ENCODE measurements at regions not wholly inside any gene's neighbourhood (a gene's known extent, or its start where the extent isn't known, plus 50 kb on each side); places are given as distances from the start of the nearest gene placed in this dataset.
"Not testable (repeated sequence)": the region's sequence is repeated elsewhere in the genome, so short reads cannot be mapped to it uniquely, and the experiment has no call there.

- not testable (repeated sequence) for H3K9me3 ChIP-seq (ENCODE audit: control insufficient read depth, low read depth, low read length); H3K4me1 ChIP-seq (ENCODE audit: insufficient read depth, low read length); H2BK15ac ChIP-seq (ENCODE audit: low read depth, low read length); H3K36me3 Mint-ChIP-seq (ENCODE audit: insufficient read depth in 1 of 3, low read depth in 3 of 3); H3K23me2 ChIP-seq (ENCODE audit: insufficient read length, low read depth, low read length, poor library complexity, severe bottlenecking); H3K4me3 Mint-ChIP-seq; H3K27ac ChIP-seq (ENCODE audit: insufficient read length, low read depth, low read length); H2BK12ac ChIP-seq (ENCODE audit: insufficient read length, low read depth, low read length); H2AFZ ChIP-seq (ENCODE audit: low read length); H3K27me3 ChIP-seq (ENCODE audit: insufficient read depth, low read length); H3K4me2 ChIP-seq (ENCODE audit: insufficient read depth, insufficient read length, low read length); H3K18ac ChIP-seq (ENCODE audit: insufficient read length, low read depth, low read length); H3K9me3 Mint-ChIP-seq; H2BK20ac ChIP-seq (ENCODE audit: low read depth, low read length, poor library complexity, severe bottlenecking); H3K79me2 ChIP-seq (ENCODE audit: insufficient read depth, low read length); H2BK5ac ChIP-seq (ENCODE audit: insufficient read length, low read length); H3K23ac ChIP-seq (ENCODE audit: insufficient read length, low read depth, low read length); H2AK5ac ChIP-seq (ENCODE audit: insufficient read length, low read length); H2BK120ac ChIP-seq (ENCODE audit: low read depth, low read length, poor library complexity, severe bottlenecking); H4K20me1 ChIP-seq (ENCODE audit: control insufficient read depth, insufficient read depth, insufficient read length); H3T11ph ChIP-seq (ENCODE audit: low read length); H3K27ac Mint-ChIP-seq; H3K4ac ChIP-seq (ENCODE audit: low read depth, low read length); H3K56ac ChIP-seq (ENCODE audit: insufficient read length, low read depth, low read length); H3K4me1 Mint-ChIP-seq; H4K91ac ChIP-seq (ENCODE audit: insufficient read length, low read depth, low read length); H4K8ac ChIP-seq (replicated peaks; ENCODE audit: insufficient read length, low read depth, low read length); H3K79me1 ChIP-seq (ENCODE audit: insufficient read depth, low read depth, low read length, poor library complexity, severe bottlenecking); H3K9ac ChIP-seq (ENCODE audit: extremely low read depth, insufficient read length, low read length); H3K14ac ChIP-seq (ENCODE audit: insufficient read depth, low read length); H4K5ac ChIP-seq (ENCODE audit: insufficient read length, low read depth, low read length); H3K27me3 Mint-ChIP-seq (ENCODE audit: low read depth); DNase-seq
Measured at GRCh38 chr16:90220315-90220714, 143.2 kb upstream of the PRDM7 start.

GRCh38 chr16:90175610-90176009 is 98.5 kb upstream of the PRDM7 start:
- not testable (repeated sequence) for H3K79me2 ChIP-seq (ENCODE audit: insufficient read depth, low read length); H2BK5ac ChIP-seq (ENCODE audit: insufficient read length, low read length); H3K9ac ChIP-seq (ENCODE audit: extremely low read depth, insufficient read length, low read length)

GRCh38 chr16:90171626-90172025 is 94.5 kb upstream of the PRDM7 start:
- H3K27me3 ChIP-seq (ENCODE audit: insufficient read depth, low read length); H2AK5ac ChIP-seq (ENCODE audit: insufficient read length, low read length); H4K8ac ChIP-seq (replicated peaks; ENCODE audit: insufficient read length, low read depth, low read length); H3K14ac ChIP-seq (ENCODE audit: insufficient read depth, low read length); H3K23me2 ChIP-seq (ENCODE audit: insufficient read length, low read depth, low read length, poor library complexity, severe bottlenecking); H3K56ac ChIP-seq (ENCODE audit: insufficient read length, low read depth, low read length); H3K27me3 Mint-ChIP-seq (ENCODE audit: low read depth); H2AFZ ChIP-seq (ENCODE audit: low read length); H3K79me1 ChIP-seq (ENCODE audit: insufficient read depth, low read depth, low read length, poor library complexity, severe bottlenecking); H3K36me3 Mint-ChIP-seq (ENCODE audit: insufficient read depth in 1 of 3, low read depth in 3 of 3); H3K27ac Mint-ChIP-seq; H3K79me2 ChIP-seq (ENCODE audit: insufficient read depth, low read length); H4K91ac ChIP-seq (ENCODE audit: insufficient read length, low read depth, low read length); H3K4ac ChIP-seq (ENCODE audit: low read depth, low read length); H3K4me1 ChIP-seq (ENCODE audit: insufficient read depth, low read length); H3K18ac ChIP-seq (ENCODE audit: insufficient read length, low read depth, low read length); H2BK12ac ChIP-seq (ENCODE audit: insufficient read length, low read depth, low read length); H3K9ac ChIP-seq (ENCODE audit: extremely low read depth, insufficient read length, low read length); H3K4me3 Mint-ChIP-seq; H3T11ph ChIP-seq (ENCODE audit: low read length); H2BK5ac ChIP-seq (ENCODE audit: insufficient read length, low read length); H2BK20ac ChIP-seq (ENCODE audit: low read depth, low read length, poor library complexity, severe bottlenecking); H3K27ac ChIP-seq (ENCODE audit: insufficient read length, low read depth, low read length); H3K4me1 Mint-ChIP-seq; H3K9me3 ChIP-seq (ENCODE audit: control insufficient read depth, low read depth, low read length); H4K20me1 ChIP-seq (ENCODE audit: control insufficient read depth, insufficient read depth, insufficient read length); H2BK120ac ChIP-seq (ENCODE audit: low read depth, low read length, poor library complexity, severe bottlenecking); H2BK15ac ChIP-seq (ENCODE audit: low read depth, low read length); H3K23ac ChIP-seq (ENCODE audit: insufficient read length, low read depth, low read length); H3K4me2 ChIP-seq (ENCODE audit: insufficient read depth, insufficient read length, low read length); H3K9me3 Mint-ChIP-seq; H4K5ac ChIP-seq (ENCODE audit: insufficient read length, low read depth, low read length); DNase-seq: not testable (repeated sequence)
- no CpG with 5 or more reads among the region's 21 CpGs for WGBS (ENCODE audit: extremely low coverage, insufficient read length, low lambda C conversion rate)

More at GRCh38 chr16:90175610-90176009, 98.5 kb upstream of the PRDM7 start:
- not testable (repeated sequence) for H3K4me3 Mint-ChIP-seq; H3K4me2 ChIP-seq (ENCODE audit: insufficient read depth, insufficient read length, low read length); H3K4ac ChIP-seq (ENCODE audit: low read depth, low read length); H3K27ac ChIP-seq (ENCODE audit: insufficient read length, low read depth, low read length); H3K14ac ChIP-seq (ENCODE audit: insufficient read depth, low read length); H2BK120ac ChIP-seq (ENCODE audit: low read depth, low read length, poor library complexity, severe bottlenecking); H4K8ac ChIP-seq (replicated peaks; ENCODE audit: insufficient read length, low read depth, low read length); H3K4me1 Mint-ChIP-seq; H3T11ph ChIP-seq (ENCODE audit: low read length); H2BK20ac ChIP-seq (ENCODE audit: low read depth, low read length, poor library complexity, severe bottlenecking); H3K27me3 ChIP-seq (ENCODE audit: insufficient read depth, low read length); DNase-seq; H3K23ac ChIP-seq (ENCODE audit: insufficient read length, low read depth, low read length); H3K23me2 ChIP-seq (ENCODE audit: insufficient read length, low read depth, low read length, poor library complexity, severe bottlenecking); H4K91ac ChIP-seq (ENCODE audit: insufficient read length, low read depth, low read length); H3K36me3 Mint-ChIP-seq (ENCODE audit: insufficient read depth in 1 of 3, low read depth in 3 of 3); H3K27me3 Mint-ChIP-seq (ENCODE audit: low read depth); H2AK5ac ChIP-seq (ENCODE audit: insufficient read length, low read length); H2BK12ac ChIP-seq (ENCODE audit: insufficient read length, low read depth, low read length); H3K9me3 Mint-ChIP-seq; H3K27ac Mint-ChIP-seq; H4K5ac ChIP-seq (ENCODE audit: insufficient read length, low read depth, low read length); H2AFZ ChIP-seq (ENCODE audit: low read length); H3K9me3 ChIP-seq (ENCODE audit: control insufficient read depth, low read depth, low read length); H2BK15ac ChIP-seq (ENCODE audit: low read depth, low read length); H3K79me1 ChIP-seq (ENCODE audit: insufficient read depth, low read depth, low read length, poor library complexity, severe bottlenecking); H3K18ac ChIP-seq (ENCODE audit: insufficient read length, low read depth, low read length); H4K20me1 ChIP-seq (ENCODE audit: control insufficient read depth, insufficient read depth, insufficient read length); H3K4me1 ChIP-seq (ENCODE audit: insufficient read depth, low read length); H3K56ac ChIP-seq (ENCODE audit: insufficient read length, low read depth, low read length)
- WGBS (ENCODE audit: extremely low coverage, insufficient read length, low lambda C conversion rate), result no CpG with 5 or more reads among the region's 11 CpGs

Measured in H9 (cell line).